Hepatic stellate cell (primary cell): ENCODE measurements at regions not wholly inside any gene's neighbourhood (a gene's known extent, or its start where the extent isn't known, plus 50 kb on each side); places are given as distances from the start of the nearest gene placed in this dataset.
"Not testable (repeated sequence)": the region's sequence is repeated elsewhere in the genome, so short reads cannot be mapped to it uniquely, and the experiment has no call there.

Experiments used
- DNase-seq: peaks from one replicate; pipeline ENCODE4 v3.0.0; 2011; ENCODE audit warnings: low spot score

- DNase-seq, result not testable (repeated sequence)
These were observed 94.3 kb downstream of the MRM1 start for GRCh38 chr17:36695710-36696109.

DNA sequence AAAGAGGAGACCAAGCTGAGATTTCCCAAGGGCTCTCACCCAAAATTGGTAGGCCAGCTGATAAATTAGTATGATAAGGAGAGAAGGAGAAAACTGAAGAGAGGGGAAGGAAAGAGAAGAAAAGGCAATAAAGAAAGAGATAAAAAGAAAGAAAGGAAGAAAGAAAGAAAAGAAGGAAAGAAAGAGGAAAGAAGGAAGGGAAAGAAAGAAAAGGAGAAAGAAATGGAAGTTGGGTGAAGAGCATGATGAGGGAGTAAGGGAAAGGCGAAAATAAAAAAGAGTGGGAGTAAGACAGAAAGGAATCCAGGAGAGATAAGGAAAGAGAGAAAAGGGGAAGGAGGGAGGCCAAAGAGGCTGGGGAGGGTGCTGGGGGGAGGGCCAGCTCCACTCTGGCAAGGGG, 95.4 kb downstream of the MRM1 start:
- DNase-seq, result no peak

DNA sequence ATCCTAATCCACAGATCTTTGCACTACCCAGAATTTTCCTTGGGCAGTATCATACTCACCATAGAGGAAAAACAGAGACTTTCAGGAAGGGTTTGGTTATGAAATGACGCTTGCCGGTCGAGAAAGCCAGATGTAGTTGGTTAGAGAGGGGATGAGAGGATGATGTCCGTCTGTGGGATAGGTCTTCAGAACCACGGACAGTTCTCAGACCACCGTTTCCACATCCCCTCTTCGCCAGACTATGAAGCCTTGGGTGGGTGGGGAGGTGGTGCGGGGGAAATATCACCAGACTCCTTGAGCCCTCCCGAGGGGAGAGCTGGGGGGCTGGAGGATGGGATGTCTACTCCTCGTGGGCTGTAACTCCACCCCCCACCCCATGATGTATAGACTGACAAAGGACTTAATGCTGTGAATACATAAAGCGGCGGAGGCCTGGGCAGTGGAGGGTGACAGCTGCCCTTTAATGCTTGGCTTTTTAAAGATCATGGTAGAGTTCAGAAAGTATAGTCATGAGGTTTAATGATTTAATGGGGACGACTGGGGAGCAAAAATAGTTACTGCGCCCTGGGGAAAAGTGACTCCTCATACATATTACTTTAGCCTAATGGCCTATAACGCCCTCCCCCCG, 96.6 kb downstream of the MRM1 start:
- DNase-seq, result no peak

- no peak for DNase-seq
These were observed 100.2 kb downstream of the MRM1 start for GRCh38 chr17:36701429-36702099.

DNA sequence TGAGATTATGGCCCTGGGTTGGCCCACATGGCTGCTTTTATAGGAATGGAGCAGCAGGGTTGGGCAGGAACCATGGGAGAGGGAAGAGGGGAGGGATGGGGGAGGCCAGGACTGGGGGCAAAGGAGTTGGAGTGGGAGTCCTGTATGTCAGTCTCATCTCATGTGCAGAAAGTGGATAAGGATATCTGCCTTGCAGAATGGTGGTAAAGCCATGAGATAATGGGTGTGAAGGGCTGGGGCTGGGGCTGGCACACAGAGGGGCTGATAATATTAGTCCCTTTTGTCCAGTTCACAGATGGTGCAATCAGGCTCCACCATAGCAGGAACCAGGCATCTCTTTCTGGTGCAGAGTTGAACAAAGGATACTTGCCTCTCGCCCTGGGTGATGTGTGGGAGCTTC, 101.3 kb downstream of the MRM1 start:
- no peak for DNase-seq

DNA sequence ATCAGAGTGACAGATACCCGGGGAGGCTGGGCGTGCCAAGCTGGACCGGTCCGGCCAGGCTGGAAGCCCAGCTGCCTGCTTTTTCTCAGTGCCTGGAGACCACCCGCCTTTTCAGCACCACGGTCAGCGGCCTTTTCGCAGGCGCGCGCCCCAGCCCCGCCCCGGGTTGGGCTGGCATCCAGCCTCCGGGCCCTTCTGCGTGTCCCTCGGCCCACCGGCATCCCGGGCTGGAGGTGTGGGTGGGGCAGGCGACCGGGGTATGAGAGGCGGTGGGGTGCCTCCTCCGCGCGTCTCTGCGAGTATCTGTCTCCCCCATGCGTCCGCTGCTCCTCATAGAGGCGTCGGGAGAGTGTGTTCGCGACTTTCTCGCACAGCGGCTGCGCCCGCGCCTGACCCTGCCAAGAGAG, 102.5 kb downstream of the MRM1 start:
- DNase-seq, result peak; percentile 21

DNA sequence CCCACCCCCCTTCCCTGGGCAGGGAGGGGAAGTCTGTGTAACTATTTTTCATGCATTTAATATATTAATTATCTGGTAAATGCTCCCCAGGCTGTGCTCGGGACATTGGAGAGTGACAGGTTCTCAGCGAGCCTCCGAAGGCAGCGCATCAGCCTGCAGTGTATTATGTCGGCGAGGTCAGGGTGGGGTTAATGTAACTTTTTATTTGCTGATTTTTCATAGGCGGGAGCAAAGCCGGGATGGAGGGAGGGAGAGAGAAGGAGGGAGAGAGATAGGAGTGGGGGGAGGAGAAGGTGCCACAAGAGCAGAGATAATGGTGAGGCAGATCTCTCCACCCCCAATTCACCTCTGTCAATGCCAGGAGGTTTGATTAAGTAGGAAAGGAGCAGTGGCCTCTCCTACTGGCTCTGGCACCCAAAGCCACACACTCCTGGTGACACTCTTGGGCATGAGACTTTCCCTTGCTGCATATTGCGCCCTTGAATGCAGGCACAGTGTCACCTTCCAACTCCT, 104.0 kb downstream of the MRM1 start:
- DNase-seq, result no peak

- DNase-seq, result no peak
These were observed 104.7 kb downstream of the MRM1 start for GRCh38 chr17:36705874-36706731.

- DNase-seq, result no peak
These were observed 106.5 kb downstream of the MRM1 start for GRCh38 chr17:36707904-36708303.

- DNase-seq, result no peak
These were observed 113.4 kb downstream of the MRM1 start for GRCh38 chr17:36714789-36715188.

DNA sequence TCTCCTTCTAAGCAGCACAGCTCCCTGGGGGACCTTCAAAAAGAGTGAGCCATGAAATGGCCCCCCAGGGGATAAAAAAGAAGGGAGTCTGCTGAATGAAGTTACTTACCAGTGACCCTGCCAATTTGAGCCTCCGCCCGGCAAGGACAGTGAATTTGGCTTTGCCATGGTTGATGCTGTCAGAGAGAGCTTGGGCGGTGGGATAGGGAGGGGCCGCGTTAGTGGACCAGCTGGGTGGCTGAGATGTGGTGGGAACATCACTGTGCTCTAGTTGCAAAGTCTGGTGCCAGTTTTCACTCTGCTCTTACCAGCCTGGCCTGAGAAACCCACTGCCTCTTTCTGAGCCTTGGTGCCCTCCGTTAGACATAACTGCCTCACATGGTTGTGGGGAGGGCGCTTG, 114.6 kb downstream of the MRM1 start:
- DNase-seq, result no peak

DNA sequence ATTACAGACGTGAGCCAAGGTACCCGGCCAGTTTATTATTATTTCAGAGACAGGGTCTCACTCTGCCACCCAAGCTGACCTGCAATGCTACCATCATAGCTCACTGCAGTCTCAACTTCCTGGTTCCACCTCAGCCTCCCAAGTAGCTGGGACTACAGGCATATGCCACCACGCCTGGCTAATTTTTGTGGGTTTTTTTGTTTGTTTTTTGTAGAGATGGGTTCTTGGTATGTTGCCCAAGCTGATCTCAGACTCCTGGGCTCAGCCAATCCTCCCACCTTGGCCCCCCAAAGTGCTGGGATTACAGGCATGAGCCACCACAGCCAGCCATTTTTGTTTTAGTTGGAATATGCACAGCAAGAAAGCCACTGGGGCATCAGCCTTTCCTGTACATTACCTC, 115.7 kb downstream of the MRM1 start:
- no peak for DNase-seq

- no peak for DNase-seq
These were observed 118.7 kb downstream of the MRM1 start for GRCh38 chr17:36720131-36720530.

GRCh38 chr17:36721560-36722120, 120.3 kb downstream of the MRM1 start:
- no peak for DNase-seq

DNA sequence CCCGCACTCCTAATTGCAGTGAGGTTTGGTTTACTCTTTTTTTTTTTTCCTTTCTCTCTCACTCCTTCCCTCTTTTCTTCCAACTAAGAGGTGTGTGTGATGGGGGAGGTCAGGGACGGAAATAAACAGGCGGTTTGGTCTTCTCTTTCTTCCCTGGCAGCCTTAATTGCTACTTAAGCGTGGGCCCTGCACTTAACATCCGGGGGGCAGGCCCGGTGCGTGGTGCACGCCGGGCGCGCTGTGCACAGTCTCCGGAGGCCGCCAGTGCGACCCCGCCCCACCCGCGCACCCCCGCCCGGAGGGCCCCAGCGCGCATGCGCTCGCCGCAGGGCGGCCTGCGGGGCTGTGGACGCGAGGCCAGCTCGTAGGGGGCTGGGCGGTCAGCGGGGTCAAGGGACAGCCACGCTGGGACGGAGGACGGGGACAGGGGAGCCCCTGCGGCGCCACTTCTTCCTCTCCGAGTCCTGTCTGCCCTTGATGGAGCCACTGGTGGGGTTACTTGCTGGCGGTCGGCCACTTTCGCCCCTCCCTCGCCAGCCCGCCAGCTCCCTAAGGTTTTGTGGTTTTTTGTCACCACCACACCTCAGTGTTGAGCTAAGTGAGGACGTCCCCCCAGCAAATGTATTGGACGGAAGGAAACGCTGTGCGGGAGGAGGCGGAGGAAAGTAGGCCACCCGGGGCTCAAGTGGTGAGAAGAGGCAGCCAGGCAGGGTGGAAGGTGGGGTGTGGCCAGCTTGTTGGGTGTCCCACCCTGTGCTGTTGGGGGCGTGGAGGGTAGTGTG, 120.9 kb downstream of the MRM1 start:
- DNase-seq, result no peak

GRCh38 chr17:36722903-36723263, 121.5 kb downstream of the MRM1 start:
- DNase-seq, result no peak

GRCh38 chr17:36723459-36724025, 122.2 kb downstream of the MRM1 start:
- DNase-seq, result no peak

DNA sequence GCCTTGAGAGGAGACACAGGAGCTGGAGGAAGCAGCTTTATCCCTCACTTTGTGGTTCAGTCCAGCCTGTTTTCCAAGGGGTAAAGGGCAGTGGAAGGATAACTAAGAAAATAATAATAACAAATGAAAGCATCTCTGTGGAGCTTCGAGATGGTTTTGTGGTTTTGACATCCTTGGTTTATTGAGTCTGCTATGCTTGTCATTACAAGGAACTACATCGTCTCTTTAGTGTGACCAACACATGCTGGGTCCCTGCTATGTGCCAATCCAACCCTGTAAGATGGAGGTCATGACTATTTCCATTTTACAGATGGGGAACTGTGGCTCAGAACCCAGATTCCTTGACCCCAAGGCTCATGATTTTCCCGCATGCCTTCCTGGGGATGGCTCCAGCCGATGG, 124.8 kb downstream of the MRM1 start:
- DNase-seq, result no peak

DNA sequence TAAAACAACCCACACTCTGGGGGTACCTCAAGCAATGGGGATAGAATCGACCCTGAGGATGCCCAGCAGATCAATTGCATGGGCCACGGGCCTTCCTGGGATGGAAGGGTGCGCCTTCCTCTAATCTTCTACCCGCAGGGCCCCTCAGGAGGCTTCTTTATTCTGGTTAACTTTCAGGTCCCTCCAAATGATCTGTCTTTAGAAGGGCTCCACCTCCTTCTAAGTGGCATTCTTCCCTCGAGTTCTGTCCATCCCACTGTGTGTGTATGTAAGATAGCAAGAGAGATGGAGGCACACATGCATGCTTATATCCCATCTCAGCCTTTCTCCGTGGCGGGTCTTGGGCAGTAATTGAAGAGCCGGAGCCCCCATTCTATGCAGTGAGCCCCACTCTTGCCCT, 125.7 kb downstream of the MRM1 start:
- DNase-seq, result no peak

- no peak for DNase-seq
These were observed 126.2 kb downstream of the MRM1 start for GRCh38 chr17:36727577-36727976.
